ENCODE measurements at regions not wholly inside any gene's neighbourhood (a gene's known extent, or its start where the extent isn't known, plus 50 kb on each side); places are given as distances from the start of the nearest gene placed in this dataset.

- no peak for TF ChIP-seq CTCF (IDR thresholded peaks at IDR 0.05)
- no peak for TF ChIP-seq POLR2A (IDR thresholded peaks at IDR 0.05)
- no peak for TF ChIP-seq EP300 (IDR thresholded peaks at IDR 0.05; ENCODE audit: low read depth)
- TF ChIP-seq POLR2AphosphoS5 (IDR thresholded peaks at IDR 0.05), result no peak
Measured at GRCh38 chr5:153437251-153437650, 53.2 kb upstream of the GRIA1 start.
